T-helper 2 cell treated with Interferon-gamma antibody and Interleukin-4, amounts not matched to agents 5 μg/mL and 100 μg/mL, for 36 hours (primary cell): ENCODE measurements at regions not wholly inside any gene's neighbourhood (a gene's known extent, or its start where the extent isn't known, plus 50 kb on each side); places are given as distances from the start of the nearest gene placed in this dataset.
"Not testable (repeated sequence)": the region's sequence is repeated elsewhere in the genome, so short reads cannot be mapped to it uniquely, and the experiment has no call there.

Experiments used
- DNase-seq: peaks from one replicate; pipeline ENCODE4 v3.0.0; 2021; ENCODE audit warnings: low spot score
- H3K27ac Mint-ChIP-seq: one replicate; pipeline ENCODE4 v1.8.0; 2021; ENCODE audit warnings: mild to moderate bottlenecking, mixed read lengths
- H3K27me3 Mint-ChIP-seq: one replicate; pipeline ENCODE4 v1.8.0; 2021; ENCODE audit warnings: low read depth, mixed read lengths
- H3K36me3 Mint-ChIP-seq: one replicate; pipeline ENCODE4 v1.8.0; 2021; ENCODE audit warnings: low read depth, mixed read lengths
- H3K4me1 Mint-ChIP-seq: one replicate; pipeline ENCODE4 v1.8.0; 2021; ENCODE audit warnings: low read depth, mixed read lengths
- H3K4me3 Mint-ChIP-seq: one replicate; pipeline ENCODE4 v1.8.0; 2022; ENCODE audit warnings: mild to moderate bottlenecking, moderate library complexity, mixed read lengths
- H3K9me3 Mint-ChIP-seq: one replicate; pipeline ENCODE4 v1.8.0; 2021; ENCODE audit warnings: mixed read lengths

- no peak overlapping the region for H3K27ac Mint-ChIP-seq
- no peaks in the 10 kb centered on the region for H3K36me3 Mint-ChIP-seq
- H3K27me3 Mint-ChIP-seq = no peaks in the 10 kb centered on the region
- no peak for DNase-seq
- H3K4me3 Mint-ChIP-seq = no peak overlapping the region
- no peaks in the 10 kb centered on the region for H3K4me1 Mint-ChIP-seq
- peaks cover 14% of the 10 kb centered on the region for H3K9me3 Mint-ChIP-seq
Observed at GRCh38 chr12:115311875-115312274, 627.9 kb upstream of the TBX3 start.

- Mint-ChIP-seq H3K27me3 (no peaks in the 10 kb centered on the region), H3K9me3 (peaks cover 5% of the 10 kb centered on the region), H3K4me1 (no peaks in the 10 kb centered on the region), H3K27ac (no peak overlapping the region), H3K4me3 (no peak overlapping the region), H3K36me3 (no peaks in the 10 kb centered on the region)
- DNase-seq = no peak
Observed at GRCh38 chr12:115308918-115309317, 624.9 kb upstream of the TBX3 start.

- DNase-seq = no peak
- Mint-ChIP-seq H3K4me1 (no peaks in the 10 kb centered on the region), H3K27ac (no peak overlapping the region)
Observed at GRCh38 chr12:115306380-115306779, 622.4 kb upstream of the TBX3 start.

GRCh38 chr12:115305867-115306266, 621.9 kb upstream of the TBX3 start:
- H3K4me3 Mint-ChIP-seq = no peak overlapping the region
- H3K9me3 Mint-ChIP-seq = peaks cover 2% of the 10 kb centered on the region
- DNase-seq = no peak
- H3K36me3 Mint-ChIP-seq = no peaks in the 10 kb centered on the region
- H3K4me1 Mint-ChIP-seq = no peaks in the 10 kb centered on the region
- no peaks in the 10 kb centered on the region for H3K27me3 Mint-ChIP-seq
- no peak overlapping the region for H3K27ac Mint-ChIP-seq

More at GRCh38 chr12:115306380-115306779, 622.4 kb upstream of the TBX3 start:
- peaks cover 3% of the 10 kb centered on the region for H3K9me3 Mint-ChIP-seq
- H3K36me3 Mint-ChIP-seq = no peaks in the 10 kb centered on the region
- no peaks in the 10 kb centered on the region for H3K27me3 Mint-ChIP-seq
- no peak overlapping the region for H3K4me3 Mint-ChIP-seq

GRCh38 chr12:115305275-115305674, 621.3 kb upstream of the TBX3 start:
- H3K36me3 Mint-ChIP-seq = no peaks in the 10 kb centered on the region
- no peak overlapping the region for H3K4me3 Mint-ChIP-seq
- no peaks in the 10 kb centered on the region for H3K4me1 Mint-ChIP-seq
- no peaks in the 10 kb centered on the region for H3K9me3 Mint-ChIP-seq
- no peaks in the 10 kb centered on the region for H3K27me3 Mint-ChIP-seq
- no peak for DNase-seq
- H3K27ac Mint-ChIP-seq = no peak overlapping the region

- H3K4me3 Mint-ChIP-seq = no peak overlapping the region
- no peaks in the 10 kb centered on the region for H3K27me3 Mint-ChIP-seq
- no peaks in the 10 kb centered on the region for H3K4me1 Mint-ChIP-seq
- no peaks in the 10 kb centered on the region for H3K36me3 Mint-ChIP-seq
- no peaks in the 10 kb centered on the region for H3K9me3 Mint-ChIP-seq
- DNase-seq = no peak
- H3K27ac Mint-ChIP-seq = no peak overlapping the region
Observed at GRCh38 chr12:115303723-115304309, 619.8 kb upstream of the TBX3 start.

- no peak for DNase-seq
- no peak overlapping the region for H3K27ac Mint-ChIP-seq
- no peak overlapping the region for H3K4me3 Mint-ChIP-seq
- peaks cover 8% of the 10 kb centered on the region for H3K9me3 Mint-ChIP-seq
- no peaks in the 10 kb centered on the region for H3K36me3 Mint-ChIP-seq
- no peaks in the 10 kb centered on the region for H3K27me3 Mint-ChIP-seq
- H3K4me1 Mint-ChIP-seq = no peaks in the 10 kb centered on the region
Observed at GRCh38 chr12:115297445-115297844, 613.5 kb upstream of the TBX3 start.

GRCh38 chr12:115296613-115297198, 612.7 kb upstream of the TBX3 start:
- H3K9me3 Mint-ChIP-seq = peaks cover 8% of the 10 kb centered on the region
- H3K27ac Mint-ChIP-seq = no peak overlapping the region
- no peak for DNase-seq
- H3K4me3 Mint-ChIP-seq = no peak overlapping the region
- no peaks in the 10 kb centered on the region for H3K27me3 Mint-ChIP-seq
- no peaks in the 10 kb centered on the region for H3K4me1 Mint-ChIP-seq
- H3K36me3 Mint-ChIP-seq = no peaks in the 10 kb centered on the region

GRCh38 chr12:115295886-115296285, 611.9 kb upstream of the TBX3 start:
- Mint-ChIP-seq H3K4me3 (no peak overlapping the region), H3K4me1 (no peaks in the 10 kb centered on the region), H3K9me3 (peaks cover 8% of the 10 kb centered on the region), H3K27me3 (no peaks in the 10 kb centered on the region), H3K27ac (no peak overlapping the region), H3K36me3 (no peaks in the 10 kb centered on the region)
- no peak for DNase-seq

GRCh38 chr12:115294453-115295133, 610.6 kb upstream of the TBX3 start:
- H3K27me3 Mint-ChIP-seq = no peaks in the 10 kb centered on the region
- H3K4me1 Mint-ChIP-seq = no peaks in the 10 kb centered on the region
- no peaks in the 10 kb centered on the region for H3K36me3 Mint-ChIP-seq
- no peak overlapping the region for H3K27ac Mint-ChIP-seq
- peaks cover 8% of the 10 kb centered on the region for H3K9me3 Mint-ChIP-seq
- DNase-seq = no peak
- no peak overlapping the region for H3K4me3 Mint-ChIP-seq

- not testable (repeated sequence) for H3K9me3 Mint-ChIP-seq, H3K4me1 Mint-ChIP-seq, H3K4me3 Mint-ChIP-seq, DNase-seq, H3K36me3 Mint-ChIP-seq, H3K27ac Mint-ChIP-seq, H3K27me3 Mint-ChIP-seq
Observed at GRCh38 chr12:115285429-115285828, 601.5 kb upstream of the TBX3 start.

- Mint-ChIP-seq H3K27ac (no peak overlapping the region), H3K9me3 (no peaks in the 10 kb centered on the region), H3K4me3 (no peak overlapping the region), H3K4me1 (no peaks in the 10 kb centered on the region), H3K36me3 (no peaks in the 10 kb centered on the region), H3K27me3 (no peaks in the 10 kb centered on the region)
- DNase-seq = no peak
Observed at GRCh38 chr12:115273456-115273855, 589.5 kb upstream of the TBX3 start.

- Mint-ChIP-seq H3K9me3 (peaks cover 7% of the 10 kb centered on the region), H3K36me3 (no peaks in the 10 kb centered on the region), H3K27me3 (no peaks in the 10 kb centered on the region), H3K4me3 (no peak overlapping the region), H3K27ac (no peak overlapping the region), H3K4me1 (no peaks in the 10 kb centered on the region)
- DNase-seq = no peak
Observed at GRCh38 chr12:115268451-115268850, 584.5 kb upstream of the TBX3 start.

- Mint-ChIP-seq H3K36me3 (no peaks in the 10 kb centered on the region), H3K27ac (no peak overlapping the region), H3K4me1 (no peaks in the 10 kb centered on the region), H3K27me3 (no peaks in the 10 kb centered on the region), H3K9me3 (peaks cover 7% of the 10 kb centered on the region), H3K4me3 (no peak overlapping the region)
- DNase-seq = no peak
Observed at GRCh38 chr12:115267891-115268290, 583.9 kb upstream of the TBX3 start.
